MM.1S (cell line): ENCODE measurements at regions not wholly inside any gene's neighbourhood (a gene's known extent, or its start where the extent isn't known, plus 50 kb on each side); places are given as distances from the start of the nearest gene placed in this dataset.

Experiments used
- DNase-seq: peaks from one replicate; pipeline ENCODE4 v3.0.0-alpha.2; 2015
- H2AFZ ChIP-seq: fragments of 300-600 bp; sonication (generic); 2 replicates; pipeline ENCODE4 v1.6.0; 2016; ENCODE audit warnings: antibody characterized with exemption, low read length
- H3F3A ChIP-seq: fragments of 300-600 bp; sonication (generic); 2 replicates; pipeline ENCODE4 v1.6.1; 2016; ENCODE audit warnings: mild to moderate bottlenecking, antibody characterized with exemption, low read length, moderate library complexity, mixed read lengths; ENCODE audit not compliant: insufficient read depth
- H3K27ac ChIP-seq: fragments of 300-600 bp; sonication (generic); 2 replicates; pipeline ENCODE4 v1.5.1; 2016; ENCODE audit warnings: mild to moderate bottlenecking, low read length
- H3K27me3 ChIP-seq: fragments of 300-600 bp; sonication (generic); replicated peaks from 2 replicates; pipeline ENCODE4 v1.6.0; 2016; ENCODE audit warnings: low read length; ENCODE audit not compliant: insufficient read depth
- H3K36me3 ChIP-seq: fragments of 300-600 bp; sonication (generic); replicated peaks from 2 replicates; pipeline ENCODE4 v1.6.1; 2016; ENCODE audit warnings: mild to moderate bottlenecking, low read length, mixed read lengths; ENCODE audit not compliant: insufficient read depth
- H3K4me1 ChIP-seq: fragments of 300-600 bp; sonication (generic); 2 replicates; pipeline ENCODE4 v1.6.1; 2016; ENCODE audit warnings: low read length, mixed read lengths
- H3K4me2 ChIP-seq: fragments of 300-600 bp; sonication (generic); 2 replicates; pipeline ENCODE4 v1.6.0; 2016; ENCODE audit warnings: low read depth, low read length
- H3K4me3 ChIP-seq: fragments of 300-600 bp; sonication (generic); 2 replicates; pipeline ENCODE4 v1.5.1; 2016; ENCODE audit warnings: low read length, mixed read lengths
- H3K79me2 ChIP-seq: fragments of 300-600 bp; sonication (generic); 2 replicates; pipeline ENCODE4 v1.6.1; 2016; ENCODE audit warnings: mixed run types, low read length, mixed read lengths
- H3K9ac ChIP-seq: fragments of 300-600 bp; sonication (generic); 2 replicates; pipeline ENCODE4 v1.6.1; 2016; ENCODE audit warnings: low read length, mixed read lengths
- H3K9me2 ChIP-seq: fragments of 300-600 bp; sonication (generic); replicated peaks from 2 replicates; pipeline ENCODE4 v1.6.1; 2016; ENCODE audit warnings: mild to moderate bottlenecking, low read length, mixed read lengths; ENCODE audit not compliant: insufficient read depth
- H3K9me3 ChIP-seq: fragments of 300-600 bp; sonication (generic); replicated peaks from 2 replicates; pipeline ENCODE4 v1.6.1; 2016; ENCODE audit warnings: mild to moderate bottlenecking, low read length, mixed read lengths; ENCODE audit not compliant: insufficient read depth
- H4K20me1 ChIP-seq: fragments of 300-600 bp; sonication (generic); 2 replicates; pipeline ENCODE4 v1.6.1; 2016; ENCODE audit warnings: mild to moderate bottlenecking, low read length, moderate library complexity, mixed read lengths; ENCODE audit not compliant: insufficient read depth
- EZH2 ChIP-seq: fragments of 300-600 bp; sonication (generic); optimal IDR thresholded peaks from 2 replicates; pipeline ENCODE3; 2017; ENCODE audit warnings: low read depth, mild to moderate bottlenecking, antibody characterized with exemption, low read length, mixed read lengths
- EZH2phosphoT487 ChIP-seq: fragments of 300-600 bp; sonication (generic); IDR thresholded peaks from 2 replicates; pipeline ENCODE4 v1.6.1; 2018; ENCODE audit warnings: antibody characterized with exemption, low read length
- TF ChIP-seq, protein P1 (sequence below): fragments of 300-600 bp; sonication (generic); IDR thresholded peaks from 2 replicates; pipeline ENCODE4 v1.5.1; 2016; ENCODE audit warnings: antibody characterized with exemption, low read length, mixed read lengths

DNA sequence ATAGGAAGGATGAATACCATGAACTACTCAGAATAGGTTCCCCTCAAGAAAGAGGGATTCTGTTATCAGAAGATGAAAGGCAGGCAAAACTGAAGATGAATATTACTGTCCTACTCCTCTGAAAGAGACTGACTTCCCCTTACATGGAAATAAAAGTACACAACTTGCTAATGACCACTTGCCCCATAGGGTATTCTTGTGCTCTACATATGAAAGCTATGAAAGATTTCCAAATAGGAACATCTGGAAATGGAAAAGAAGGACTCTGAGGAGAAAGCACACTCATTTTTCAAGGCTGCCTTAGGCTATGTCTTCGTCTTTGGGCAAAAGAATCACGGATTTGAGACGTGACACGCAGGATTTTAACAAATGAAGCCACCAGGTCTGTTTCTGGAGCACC, 170.1 kb upstream of the DAB1 start:
- no peak overlapping the region for H3K4me3 ChIP-seq
- no peaks in the 10 kb centered on the region for H3K9me3 ChIP-seq

DNA sequence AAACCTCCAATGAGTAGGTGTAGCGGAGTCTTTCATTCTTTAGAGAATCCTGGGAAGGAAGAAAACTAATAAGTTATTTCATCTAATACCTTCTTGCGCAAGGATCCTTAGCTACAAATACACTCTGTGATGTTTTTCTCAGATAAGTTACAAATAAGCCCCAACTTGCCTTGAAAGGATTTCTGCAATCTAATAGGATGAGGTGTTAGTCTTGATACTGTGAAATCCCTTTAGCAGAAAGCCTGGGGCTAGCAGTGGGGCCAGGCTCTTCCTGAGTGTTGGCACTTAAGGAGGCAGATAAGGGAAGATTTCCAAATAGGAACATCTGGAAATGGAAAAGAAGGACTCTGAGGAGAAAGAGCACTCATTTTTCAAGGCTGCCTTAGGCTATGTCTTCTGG, 168.0 kb upstream of the DAB1 start:
- H3K9me2 ChIP-seq, result no peaks in the 10 kb centered on the region

More for the DNA sequence above, 170.1 kb upstream of the DAB1 start:
- TF ChIP-seq EZH2 (no peak), EZH2phosphoT487 (no peak)
- TF ChIP-seq, protein P1, sequence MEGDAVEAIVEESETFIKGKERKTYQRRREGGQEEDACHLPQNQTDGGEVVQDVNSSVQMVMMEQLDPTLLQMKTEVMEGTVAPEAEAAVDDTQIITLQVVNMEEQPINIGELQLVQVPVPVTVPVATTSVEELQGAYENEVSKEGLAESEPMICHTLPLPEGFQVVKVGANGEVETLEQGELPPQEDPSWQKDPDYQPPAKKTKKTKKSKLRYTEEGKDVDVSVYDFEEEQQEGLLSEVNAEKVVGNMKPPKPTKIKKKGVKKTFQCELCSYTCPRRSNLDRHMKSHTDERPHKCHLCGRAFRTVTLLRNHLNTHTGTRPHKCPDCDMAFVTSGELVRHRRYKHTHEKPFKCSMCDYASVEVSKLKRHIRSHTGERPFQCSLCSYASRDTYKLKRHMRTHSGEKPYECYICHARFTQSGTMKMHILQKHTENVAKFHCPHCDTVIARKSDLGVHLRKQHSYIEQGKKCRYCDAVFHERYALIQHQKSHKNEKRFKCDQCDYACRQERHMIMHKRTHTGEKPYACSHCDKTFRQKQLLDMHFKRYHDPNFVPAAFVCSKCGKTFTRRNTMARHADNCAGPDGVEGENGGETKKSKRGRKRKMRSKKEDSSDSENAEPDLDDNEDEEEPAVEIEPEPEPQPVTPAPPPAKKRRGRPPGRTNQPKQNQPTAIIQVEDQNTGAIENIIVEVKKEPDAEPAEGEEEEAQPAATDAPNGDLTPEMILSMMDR, result no peak
- Histone ChIP-seq H3F3A (no peaks in the 10 kb centered on the region), H3K27me3 (no peaks in the 10 kb centered on the region), H3K4me2 (no peak overlapping the region), H3K9ac (no peak overlapping the region), H3K36me3 (no peaks in the 10 kb centered on the region), H3K9me2 (no peaks in the 10 kb centered on the region), H3K79me2 (no peaks in the 10 kb centered on the region), H3K27ac (no peak overlapping the region), H2AFZ (no peak overlapping the region), H4K20me1 (no peaks in the 10 kb centered on the region), H3K4me1 (no peaks in the 10 kb centered on the region)
- no peak for DNase-seq

DNA sequence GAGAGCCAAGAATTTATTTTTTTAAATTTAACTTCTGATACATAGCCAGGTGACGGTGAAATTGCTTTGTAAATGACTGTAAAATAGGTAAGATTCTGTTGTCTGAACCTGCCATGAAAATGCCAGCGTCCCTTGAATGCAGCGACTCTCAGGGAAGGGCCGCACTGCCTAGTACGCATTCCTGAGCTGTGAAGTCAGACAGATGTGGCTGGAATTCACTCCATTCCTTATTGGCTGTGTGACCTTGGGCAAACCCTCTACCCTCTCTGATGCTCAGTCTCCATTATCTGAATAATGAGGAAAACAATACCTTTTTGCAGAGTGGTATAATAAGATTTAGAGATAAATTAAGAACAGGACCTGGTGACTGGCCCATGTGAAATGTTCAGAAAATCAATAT, 167.1 kb upstream of the DAB1 start:
- H3F3A ChIP-seq, result no peaks in the 10 kb centered on the region
- H3K4me3 ChIP-seq, result no peak overlapping the region
- no peaks in the 10 kb centered on the region for H3K36me3 ChIP-seq
- no peak overlapping the region for H3K27ac ChIP-seq
- no peak overlapping the region for H3K9ac ChIP-seq
- no peak overlapping the region for H3K4me2 ChIP-seq
- H2AFZ ChIP-seq, result no peak overlapping the region
- H3K27me3 ChIP-seq, result no peaks in the 10 kb centered on the region
- H3K4me1 ChIP-seq, result no peaks in the 10 kb centered on the region
- H4K20me1 ChIP-seq, result no peaks in the 10 kb centered on the region
- no peak for TF ChIP-seq EZH2phosphoT487
- TF ChIP-seq, protein P1, result no peak
- TF ChIP-seq EZH2, result no peak
- no peak for DNase-seq
- H3K9me2 ChIP-seq, result no peaks in the 10 kb centered on the region
- H3K79me2 ChIP-seq, result no peaks in the 10 kb centered on the region
- no peaks in the 10 kb centered on the region for H3K9me3 ChIP-seq

More for the DNA sequence above, 168.0 kb upstream of the DAB1 start:
- Histone ChIP-seq H3K4me1 (no peaks in the 10 kb centered on the region), H3K9me3 (no peaks in the 10 kb centered on the region), H3K4me3 (no peak overlapping the region), H3K79me2 (no peaks in the 10 kb centered on the region), H3K27me3 (no peaks in the 10 kb centered on the region), H3F3A (no peaks in the 10 kb centered on the region), H4K20me1 (no peaks in the 10 kb centered on the region), H3K36me3 (no peaks in the 10 kb centered on the region), H3K4me2 (no peak overlapping the region), H3K9ac (no peak overlapping the region), H3K27ac (no peak overlapping the region), H2AFZ (no peak overlapping the region)
- DNase-seq, result no peak
- TF ChIP-seq, protein P1, result no peak
- no peak for TF ChIP-seq EZH2
- no peak for TF ChIP-seq EZH2phosphoT487

DNA sequence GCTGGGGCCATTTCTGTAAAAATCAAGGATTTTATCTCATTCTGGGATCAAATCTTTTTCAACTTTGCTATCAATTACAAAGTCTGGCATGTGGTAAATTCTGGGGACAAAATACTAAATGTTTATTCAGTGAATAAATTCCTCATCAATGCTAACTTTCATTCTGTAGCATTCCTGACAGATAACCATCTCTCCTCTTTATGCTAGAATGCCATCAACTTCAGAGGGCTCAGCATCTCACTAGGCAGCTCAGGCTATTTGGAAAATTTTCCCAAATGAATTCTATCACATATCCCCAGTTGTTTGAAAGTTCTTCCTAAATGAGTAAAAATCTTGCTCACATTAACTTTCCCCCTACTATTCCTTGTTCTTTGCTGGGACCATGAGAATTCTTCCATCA, 163.0 kb upstream of the DAB1 start:
- TF ChIP-seq, protein P1, result no peak
- TF ChIP-seq EZH2phosphoT487 (no peak), EZH2 (no peak)

More for the DNA sequence above, 163.0 kb upstream of the DAB1 start:
- H3K27me3 ChIP-seq, result no peaks in the 10 kb centered on the region
- H3K9me3 ChIP-seq, result no peaks in the 10 kb centered on the region
- H3K4me1 ChIP-seq, result no peaks in the 10 kb centered on the region
- H3K36me3 ChIP-seq, result no peaks in the 10 kb centered on the region
- DNase-seq, result no peak
- H3K79me2 ChIP-seq, result no peaks in the 10 kb centered on the region
- no peaks in the 10 kb centered on the region for H3K9me2 ChIP-seq
- H3F3A ChIP-seq, result no peaks in the 10 kb centered on the region
- H3K4me2 ChIP-seq, result no peak overlapping the region
- H3K4me3 ChIP-seq, result no peak overlapping the region
- H3K9ac ChIP-seq, result no peak overlapping the region
- H4K20me1 ChIP-seq, result no peaks in the 10 kb centered on the region
- H3K27ac ChIP-seq, result no peak overlapping the region
- H2AFZ ChIP-seq, result no peak overlapping the region
